Loucy (cell line): ENCODE measurements at regions not wholly inside any gene's neighbourhood (a gene's known extent, or its start where the extent isn't known, plus 50 kb on each side); places are given as distances from the start of the nearest gene placed in this dataset.

Experiments used
- CTCF ChIP-seq: fragments of 200-600 bp; sonication (generic); conservative IDR thresholded peaks from 2 replicates; pipeline ENCODE4 v1.5.1; 2014; ENCODE audit warnings: mild to moderate bottlenecking, antibody characterized with exemption, low read length
- EZH2phosphoT487 ChIP-seq: fragments of 200-600 bp; IDR thresholded peaks from 2 replicates; pipeline ENCODE4 v1.6.1; 2018; ENCODE audit warnings: antibody characterized with exemption, mild to moderate bottlenecking, moderate library complexity, borderline replicate concordance

GRCh38 chr7:12103948-12104347, 107.1 kb upstream of the TMEM106B start:
- TF ChIP-seq CTCF (no peak), EZH2phosphoT487 (no peak)
